ENCODE measurements at regions not wholly inside any gene's neighbourhood (a gene's known extent, or its start where the extent isn't known, plus 50 kb on each side); places are given as distances from the start of the nearest gene placed in this dataset.
"Not testable (repeated sequence)": the region's sequence is repeated elsewhere in the genome, so short reads cannot be mapped to it uniquely, and the experiment has no call there.

- DNase-seq, result no peak
Observed at GRCh38 chrX:46366381-46367207, 178.6 kb downstream of the ZNF674 start.

GRCh38 chrX:46354481-46354880, 190.7 kb downstream of the ZNF674 start:
- DNase-seq, result no peak

- no peak for DNase-seq
Observed at GRCh38 chrX:46341767-46342322, 203.4 kb downstream of the ZNF674 start.

GRCh38 chrX:46340696-46341095, 204.5 kb downstream of the ZNF674 start:
- no peak for DNase-seq

GRCh38 chrX:46333550-46333949, 211.7 kb downstream of the ZNF674 start:
- DNase-seq, result no peak

- DNase-seq, result no peak
Observed at GRCh38 chrX:46330981-46331380, 214.2 kb downstream of the ZNF674 start.

GRCh38 chrX:46330513-46330912, 214.7 kb downstream of the ZNF674 start:
- DNase-seq, result no peak

GRCh38 chrX:46328133-46328532, 217.1 kb downstream of the ZNF674 start:
- no peak for DNase-seq

GRCh38 chrX:46327566-46328115, 217.6 kb downstream of the ZNF674 start:
- no peak for DNase-seq

GRCh38 chrX:46326161-46326560, 219.1 kb downstream of the ZNF674 start:
- DNase-seq, result no peak

- DNase-seq, result no peak
Observed at GRCh38 chrX:46325312-46325877, 219.8 kb downstream of the ZNF674 start.

GRCh38 chrX:46324166-46324565, 221.1 kb downstream of the ZNF674 start:
- DNase-seq, result no peak

- not testable (repeated sequence) for DNase-seq
Observed at GRCh38 chrX:46322929-46323328, 222.3 kb downstream of the ZNF674 start.

- DNase-seq, result no peak
Observed at GRCh38 chrX:46321676-46322075, 223.5 kb downstream of the ZNF674 start.

- DNase-seq, result no peak
Observed at GRCh38 chrX:46319750-46320149, 225.5 kb downstream of the ZNF674 start.

- no peak for DNase-seq
Observed at GRCh38 chrX:46318551-46318950, 226.7 kb downstream of the ZNF674 start.

GRCh38 chrX:46317163-46317562, 228.1 kb downstream of the ZNF674 start:
- no peak for DNase-seq

- no peak for DNase-seq
Observed at GRCh38 chrX:46311581-46312120, 233.6 kb downstream of the ZNF674 start.

- DNase-seq, result no peak
Observed at GRCh38 chrX:46310815-46311497, 234.3 kb downstream of the ZNF674 start.

- no peak for DNase-seq
Observed at GRCh38 chrX:46308110-46308509, 237.1 kb downstream of the ZNF674 start.

GRCh38 chrX:46306103-46306502, 239.1 kb downstream of the ZNF674 start:
- DNase-seq, result no peak

GRCh38 chrX:46305431-46305830, 239.8 kb downstream of the ZNF674 start:
- no peak for DNase-seq

- DNase-seq, result no peak
Observed at GRCh38 chrX:46301903-46302302, 243.3 kb downstream of the ZNF674 start.
